HCT116 (cell line): ENCODE measurements at regions not wholly inside any gene's neighbourhood (a gene's known extent, or its start where the extent isn't known, plus 50 kb on each side); places are given as distances from the start of the nearest gene placed in this dataset.

ENCODE experiments used
- ATAC-seq: fragments of 200-7000 bp; cut with Tn5 transposase; 2 replicates; pipeline ENCODE4 v1.9.1; 2020; ENCODE audit warnings: mild to moderate bottlenecking, moderate library complexity
- BruUV-seq: library from RNA; stranded (reverse); fragments of 400-500 nt; replicated peaks from 2 replicates; lab custom pipeline; 2021; lab: Mats Ljungman, UMichigan
- CTCF ChIA-PET: fragments of 300-600 bp; sonication (Branson Sonifier 250); formaldehyde crosslinking; loops from one replicate; lab custom pipeline; 2021; ENCODE audit warnings: antibody characterized with exemption; lab: Charles Lee
- POLR2A ChIA-PET: fragments of 300-600, 350-600 bp; sonication (Branson Sonifier 250); formaldehyde crosslinking; loops from one replicate; lab custom pipeline; 2021; ENCODE audit warnings: antibody characterized with exemption; lab: Charles Lee
- RAD21 ChIA-PET, 2 experiments: fragments of 300-600 bp; sonication (Branson Sonifier 250); formaldehyde crosslinking; loops; one replicate each; lab custom pipeline; 2023; ENCODE audit warnings: low total read pairs in 2 of 2; ENCODE audit not compliant: uncharacterized antibody in 2 of 2, unreplicated experiment in 2 of 2, low non-redundant PET in 1 of 2; lab: Charles Lee
- DNase-seq: peaks from one replicate; pipeline ENCODE4 v3.0.0-alpha.2; 2010; ENCODE audit warnings: low read depth, low spot score
- H2AFZ ChIP-seq: fragments of 200-600 bp; shearing (Covaris generic), sonication (generic); 2 replicates; pipeline ENCODE4 v1.6.1; 2017; ENCODE audit warnings: low read depth, mixed run types, mixed read lengths, antibody characterized with exemption, low read length; ENCODE audit not compliant: poor library complexity, severe bottlenecking
- H3K27ac ChIP-seq: 2 replicates; pipeline ENCODE4 v1.5.1; 2012; ENCODE audit warnings: low read depth, low read length
- H3K27me3 ChIP-seq: fragments of 200-600 bp; sonication (generic); 2 replicates; pipeline ENCODE4 v1.6.1; 2016; ENCODE audit warnings: mixed run types, low read length, mixed read lengths; ENCODE audit not compliant: insufficient read depth
- H3K36me3 ChIP-seq, 2 experiments: fragments of 200-500 bp in 1 of 2; fragments of 200-600 bp in 1 of 2; sonication (Bioruptor generic) in 1 of 2; sonication (generic) in 1 of 2; 2 replicates each; pipeline versions ENCODE4 v1.5.1 to v1.6.1; 2014 to 2016; ENCODE audit warnings: low read length in 2 of 2, inconsistent platforms in 1 of 2, mixed read lengths in 1 of 2, mixed run types in 1 of 2; ENCODE audit not compliant: insufficient read depth in 2 of 2, control insufficient read depth in 1 of 2
- H3K4me1 ChIP-seq, 2 experiments: fragments of 200-600 bp in 1 of 2; sonication (generic) in 1 of 2; 2 replicates each; pipeline versions ENCODE4 v1.5.1 to v1.6.1; 2012 to 2017; ENCODE audit warnings: low read length in 2 of 2, inconsistent platforms in 1 of 2, mild to moderate bottlenecking in 1 of 2, mixed read lengths in 1 of 2, mixed run types in 1 of 2, moderate library complexity in 1 of 2; ENCODE audit not compliant: insufficient read depth in 2 of 2, control insufficient read depth in 1 of 2
- H3K4me2 ChIP-seq: fragments of 200-600 bp; sonication (generic); 2 replicates; pipeline ENCODE4 v1.6.1; 2017; ENCODE audit warnings: mixed run types, low read length, mixed read lengths
- H3K4me3 ChIP-seq, 2 experiments: fragments of 200-600 bp in 1 of 2; sonication (generic) in 1 of 2; replicated peaks in 1 of 2; 2 replicates each; pipeline ENCODE4 v1.5.1; 2011 to 2016; ENCODE audit warnings: low read length in 2 of 2, control low read depth in 1 of 2, low read depth in 1 of 2, mild to moderate bottlenecking in 1 of 2, mixed read lengths in 1 of 2, mixed run types in 1 of 2
- H3K79me2 ChIP-seq: fragments of 200-600 bp; sonication (generic); 2 replicates; pipeline ENCODE4 v1.6.1; 2017; ENCODE audit warnings: mild to moderate bottlenecking, mixed run types, low read length, moderate library complexity, mixed read lengths; ENCODE audit not compliant: insufficient read depth
- H3K9ac ChIP-seq: fragments of 200-600 bp; sonication (generic); 2 replicates; pipeline ENCODE4 v1.6.1; 2016; ENCODE audit warnings: low read length, mixed read lengths
- H3K9me2 ChIP-seq: fragments of 200-600 bp; sonication (generic), shearing (Covaris generic); 2 replicates; pipeline ENCODE4 v1.6.1; 2017; ENCODE audit warnings: mixed run types, mild to moderate bottlenecking, moderate library complexity; ENCODE audit not compliant: insufficient read depth
- H3K9me3 ChIP-seq, 2 experiments: fragments of 200-500 bp in 1 of 2; fragments of 200-600 bp in 1 of 2; sonication (Bioruptor generic) in 1 of 2; sonication (generic) in 1 of 2; 2 replicates each; pipeline ENCODE4 v1.6.1; 2014 to 2017; ENCODE audit warnings: low read length in 2 of 2, mixed read lengths in 2 of 2, inconsistent platforms in 1 of 2, low read depth in 1 of 2, mild to moderate bottlenecking in 1 of 2, mixed run types in 1 of 2, moderate library complexity in 1 of 2; ENCODE audit not compliant: control insufficient read depth in 1 of 2, insufficient read depth in 1 of 2
- H4K20me1 ChIP-seq: fragments of 200-600 bp; sonication (generic), shearing (Covaris generic); 2 replicates; pipeline ENCODE4 v1.6.1; 2017; ENCODE audit warnings: mixed run types, mild to moderate bottlenecking, moderate library complexity; ENCODE audit not compliant: insufficient read depth
- CEBPB ChIP-seq: IDR thresholded peaks from 2 replicates; pipeline ENCODE4 v1.6.1; 2012; ENCODE audit warnings: low read depth
- CTCF ChIP-seq, 3 experiments: fragments of 200-600 bp in 1 of 3; sonication (generic) in 1 of 3; IDR thresholded peaks in 2 of 3; conservative IDR thresholded peaks in 1 of 3; 2 replicates each; pipeline ENCODE4 v1.5.1; 2012 to 2017; ENCODE audit warnings: low read depth in 2 of 3, low read length in 2 of 3, antibody characterized with exemption in 1 of 3, borderline replicate concordance in 1 of 3, control low read depth in 1 of 3, mild to moderate bottlenecking in 1 of 3, mixed read lengths in 1 of 3, mixed run types in 1 of 3, moderate library complexity in 1 of 3; ENCODE audit not compliant: insufficient read depth in 1 of 3
- FOSL1 ChIP-seq: IDR thresholded peaks from 2 replicates; pipeline ENCODE4 v1.6.1; 2012; ENCODE audit warnings: low read depth
- JUND ChIP-seq: IDR thresholded peaks from 2 replicates; pipeline ENCODE4 v1.6.1; 2012
- MAX ChIP-seq: IDR thresholded peaks from 2 replicates; pipeline ENCODE4 v1.6.1; 2012
- POLR2AphosphoS5 ChIP-seq: IDR thresholded peaks from 2 replicates; pipeline ENCODE4 v1.6.1; 2011; ENCODE audit warnings: mild to moderate bottlenecking, low read depth, low read length, moderate library complexity
- REST ChIP-seq: IDR thresholded peaks from 2 replicates; pipeline ENCODE4 v1.6.1; 2012; ENCODE audit warnings: low read depth
- SIN3A ChIP-seq: IDR thresholded peaks from 2 replicates; pipeline ENCODE4 v1.6.1; 2012; ENCODE audit warnings: low read depth
- YY1 ChIP-seq: IDR thresholded peaks from 2 replicates; pipeline ENCODE4 v1.6.1; 2011; ENCODE audit warnings: low read length, low read depth, moderate library complexity, mild to moderate bottlenecking; ENCODE audit not compliant: insufficient replicate concordance; ENCODE audit errors: extremely low read depth
- ZBTB33 ChIP-seq: IDR thresholded peaks from 2 replicates; pipeline ENCODE4 v1.6.1; 2011; ENCODE audit warnings: mild to moderate bottlenecking, low read length, moderate library complexity; ENCODE audit not compliant: insufficient replicate concordance; ENCODE audit errors: extremely low read depth
- intact Hi-C: fragments of 100-400 bp; cut with micrococcal nuclease; formaldehyde crosslinking; loops from 2 replicates; pipeline ENCODE4 v1.10.0; 2022

- intact Hi-C loops: no loop called here
- H4K20me1 ChIP-seq: no peaks in the 10 kb centered on the region
- H3K4me1 ChIP-seq: peaks cover 0 to 12% of the 10 kb centered on the region in 2 experiments; a peak in 2 of 4 replicates
- ChIA-PET RAD21 (no interaction called here), POLR2A (no interaction called here)
- no peaks in the 10 kb centered on the region for H3K79me2 ChIP-seq
- no peaks in the 10 kb centered on the region for H3K9me3 ChIP-seq
- no peaks in the 10 kb centered on the region for H3K36me3 ChIP-seq
- DNase-seq: no peak
- H3K9ac ChIP-seq: no peak overlapping the region
- no peaks in the 10 kb centered on the region for H3K9me2 ChIP-seq
- TF ChIP-seq POLR2AphosphoS5 (no peak), MAX (no peak)
- TF ChIP-seq, all 23 proteins: peak for 0
- no peak overlapping the region for H3K4me2 ChIP-seq
- no TSS peak for BruUV-seq
- ATAC-seq: no peak
- no peak overlapping the region for H3K27ac ChIP-seq
- H3K4me3 ChIP-seq: no peak overlapping the region
- H2AFZ ChIP-seq: no peak overlapping the region
- peaks cover 25% of the 10 kb centered on the region for H3K27me3 ChIP-seq
- CTCF ChIA-PET: no interaction called here
These were observed 346.0 kb downstream of the MN1 start for GRCh38 chr22:27455526-27455925.

- no peak for DNase-seq
- BruUV-seq: no TSS peak
- peaks cover 36% of the 10 kb centered on the region for H3K27me3 ChIP-seq
- no peak overlapping the region for H3K4me3 ChIP-seq
- ChIA-PET RAD21 (no interaction called here), POLR2A (no interaction called here), CTCF (no interaction called here)
- no peaks in the 10 kb centered on the region for H3K9me3 ChIP-seq
- intact Hi-C loops: no loop called here
- H3K27ac ChIP-seq: no peak overlapping the region
- no peak overlapping the region for H3K9ac ChIP-seq
- H3K9me2 ChIP-seq: no peaks in the 10 kb centered on the region
- H3K4me2 ChIP-seq: peak overlapping the region; percentile 37
- H3K36me3 ChIP-seq: no peaks in the 10 kb centered on the region
- peaks cover 0 to 25% of the 10 kb centered on the region in 2 experiments; a peak in 2 of 4 replicates for H3K4me1 ChIP-seq
- H4K20me1 ChIP-seq: no peaks in the 10 kb centered on the region
- ATAC-seq: peak; percentile 22; the same call in 1 of the 2 replicates
- H3K79me2 ChIP-seq: no peaks in the 10 kb centered on the region
- H2AFZ ChIP-seq: no peak overlapping the region
- no peak for TF ChIP-seq SIN3A
- no peak for TF ChIP-seq CEBPB
- TF ChIP-seq POLR2AphosphoS5: no peak
- no peak for TF ChIP-seq CTCF (IDR thresholded peaks at IDR 0.05 in 2 of 3, conservative IDR thresholded peaks at IDR 0.05 in 1 of 3; ENCODE audit: borderline replicate concordance in 1 of 3, insufficient read depth in 1 of 3, low read depth in 2 of 3, low read length in 2 of 3)
- no peak for TF ChIP-seq ZBTB33
- TF ChIP-seq REST: no peak
- no peak for TF ChIP-seq YY1
- no peak for TF ChIP-seq JUND
- TF ChIP-seq FOSL1: no peak
These were observed 344.7 kb downstream of the MN1 start for GRCh38 chr22:27456696-27457503.
